ENCODE measurements at regions not wholly inside any gene's neighbourhood (a gene's known extent, or its start where the extent isn't known, plus 50 kb on each side); places are given as distances from the start of the nearest gene placed in this dataset.

DNA sequence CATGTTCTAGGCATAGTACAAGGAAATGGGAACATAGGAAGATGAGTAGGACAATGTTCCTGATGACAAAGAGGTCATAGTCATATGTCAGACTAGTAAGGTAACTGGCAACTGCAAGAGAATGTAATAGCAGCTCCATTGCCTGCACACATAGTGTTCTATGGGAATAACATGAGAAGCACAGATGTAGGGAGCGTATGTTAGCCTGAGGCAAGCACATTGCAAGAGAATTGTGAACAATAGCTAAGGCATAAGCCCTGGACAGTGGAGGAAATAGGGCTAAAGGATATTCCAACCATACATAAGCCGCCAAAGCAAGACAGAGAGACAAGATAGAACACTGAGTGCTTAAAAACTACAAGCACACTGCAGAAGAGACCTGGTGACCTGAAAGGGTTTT, 1017.0 kb upstream of the TENM4 start:
- no peak for ATAC-seq
- no peak for TF ChIP-seq ARNTL (CRISPR knock-in tag; IDR thresholded peaks at IDR 0.05; ENCODE audit: borderline replicate concordance, low read depth)
- TF ChIP-seq ZFP3 (CRISPR knock-in tag; IDR thresholded peaks at IDR 0.05) = no peak
- no peak for TF ChIP-seq CSDC2 (CRISPR knock-in tag; IDR thresholded peaks at IDR 0.05)
- no peak for TF ChIP-seq ZFP30 (CRISPR knock-in tag; IDR thresholded peaks at IDR 0.05)
- TF ChIP-seq SNAI2 (CRISPR knock-in tag; IDR thresholded peaks at IDR 0.05) = no peak
- TF ChIP-seq, protein P1, sequence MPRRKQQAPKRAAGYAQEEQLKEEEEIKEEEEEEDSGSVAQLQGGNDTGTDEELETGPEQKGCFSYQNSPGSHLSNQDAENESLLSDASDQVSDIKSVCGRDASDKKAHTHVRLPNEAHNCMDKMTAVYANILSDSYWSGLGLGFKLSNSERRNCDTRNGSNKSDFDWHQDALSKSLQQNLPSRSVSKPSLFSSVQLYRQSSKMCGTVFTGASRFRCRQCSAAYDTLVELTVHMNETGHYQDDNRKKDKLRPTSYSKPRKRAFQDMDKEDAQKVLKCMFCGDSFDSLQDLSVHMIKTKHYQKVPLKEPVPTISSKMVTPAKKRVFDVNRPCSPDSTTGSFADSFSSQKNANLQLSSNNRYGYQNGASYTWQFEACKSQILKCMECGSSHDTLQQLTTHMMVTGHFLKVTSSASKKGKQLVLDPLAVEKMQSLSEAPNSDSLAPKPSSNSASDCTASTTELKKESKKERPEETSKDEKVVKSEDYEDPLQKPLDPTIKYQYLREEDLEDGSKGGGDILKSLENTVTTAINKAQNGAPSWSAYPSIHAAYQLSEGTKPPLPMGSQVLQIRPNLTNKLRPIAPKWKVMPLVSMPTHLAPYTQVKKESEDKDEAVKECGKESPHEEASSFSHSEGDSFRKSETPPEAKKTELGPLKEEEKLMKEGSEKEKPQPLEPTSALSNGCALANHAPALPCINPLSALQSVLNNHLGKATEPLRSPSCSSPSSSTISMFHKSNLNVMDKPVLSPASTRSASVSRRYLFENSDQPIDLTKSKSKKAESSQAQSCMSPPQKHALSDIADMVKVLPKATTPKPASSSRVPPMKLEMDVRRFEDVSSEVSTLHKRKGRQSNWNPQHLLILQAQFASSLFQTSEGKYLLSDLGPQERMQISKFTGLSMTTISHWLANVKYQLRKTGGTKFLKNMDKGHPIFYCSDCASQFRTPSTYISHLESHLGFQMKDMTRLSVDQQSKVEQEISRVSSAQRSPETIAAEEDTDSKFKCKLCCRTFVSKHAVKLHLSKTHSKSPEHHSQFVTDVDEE (CRISPR knock-in tag; IDR thresholded peaks at IDR 0.05) = no peak
- TF ChIP-seq ZNF565 (CRISPR knock-in tag; conservative IDR thresholded peaks at IDR 0.05; ENCODE audit: low read depth) = no peak
- no peak for TF ChIP-seq ZC3H10 (CRISPR knock-in tag; IDR thresholded peaks at IDR 0.05)

DNA sequence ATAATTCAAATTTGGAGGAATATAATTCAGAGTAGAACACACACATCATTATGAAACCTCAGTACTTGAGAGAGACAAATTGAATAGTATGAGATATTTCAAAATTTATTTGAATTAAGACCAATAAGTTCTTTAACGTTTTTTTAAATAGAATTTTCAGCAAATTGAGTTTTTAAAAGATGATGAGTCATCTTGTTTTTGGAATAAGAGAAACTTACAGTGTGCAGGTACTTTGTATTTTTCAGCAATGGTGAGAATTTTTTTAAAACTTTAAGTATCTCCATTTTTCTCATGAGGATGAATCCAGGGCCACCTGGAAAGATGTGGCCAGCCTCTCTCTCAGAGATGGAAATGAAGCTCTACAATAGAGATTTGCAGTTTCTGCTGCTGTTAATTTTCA, 1015.0 kb upstream of the TENM4 start:
- ATAC-seq = no peak

More for the DNA sequence above, 1015.0 kb upstream of the TENM4 start:
- TF ChIP-seq, protein P2, sequence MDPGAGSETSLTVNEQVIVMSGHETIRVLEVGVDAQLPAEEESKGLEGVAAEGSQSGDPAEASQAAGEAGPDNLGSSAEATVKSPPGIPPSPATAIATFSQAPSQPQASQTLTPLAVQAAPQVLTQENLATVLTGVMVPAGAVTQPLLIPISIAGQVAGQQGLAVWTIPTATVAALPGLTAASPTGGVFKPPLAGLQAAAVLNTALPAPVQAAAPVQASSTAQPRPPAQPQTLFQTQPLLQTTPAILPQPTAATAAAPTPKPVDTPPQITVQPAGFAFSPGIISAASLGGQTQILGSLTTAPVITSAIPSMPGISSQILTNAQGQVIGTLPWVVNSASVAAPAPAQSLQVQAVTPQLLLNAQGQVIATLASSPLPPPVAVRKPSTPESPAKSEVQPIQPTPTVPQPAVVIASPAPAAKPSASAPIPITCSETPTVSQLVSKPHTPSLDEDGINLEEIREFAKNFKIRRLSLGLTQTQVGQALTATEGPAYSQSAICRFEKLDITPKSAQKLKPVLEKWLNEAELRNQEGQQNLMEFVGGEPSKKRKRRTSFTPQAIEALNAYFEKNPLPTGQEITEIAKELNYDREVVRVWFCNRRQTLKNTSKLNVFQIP (CRISPR knock-in tag; IDR thresholded peaks at IDR 0.05; ENCODE audit: borderline replicate concordance, low read depth) = no peak
- TF ChIP-seq ZC3H10 (CRISPR knock-in tag; IDR thresholded peaks at IDR 0.05) = no peak
- TF ChIP-seq RARB (CRISPR knock-in tag; IDR thresholded peaks at IDR 0.05) = no peak
- no peak for TF ChIP-seq TCF4 (CRISPR knock-in tag; IDR thresholded peaks at IDR 0.05; ENCODE audit: borderline replicate concordance)
- no peak for TF ChIP-seq BACH2 (CRISPR knock-in tag; IDR thresholded peaks at IDR 0.05; ENCODE audit: borderline replicate concordance)
- TF ChIP-seq TOX (CRISPR knock-in tag; IDR thresholded peaks at IDR 0.05; ENCODE audit: borderline replicate concordance) = no peak
- TF ChIP-seq OSR1 (CRISPR knock-in tag; IDR thresholded peaks at IDR 0.05) = no peak
- no peak for TF ChIP-seq SNAI2 (CRISPR knock-in tag; IDR thresholded peaks at IDR 0.05)
- TF ChIP-seq ESRRG (CRISPR knock-in tag; IDR thresholded peaks at IDR 0.05) = no peak
- no peak for TF ChIP-seq PPARA (CRISPR knock-in tag; IDR thresholded peaks at IDR 0.05; ENCODE audit: borderline replicate concordance)
- TF ChIP-seq, protein P3, sequence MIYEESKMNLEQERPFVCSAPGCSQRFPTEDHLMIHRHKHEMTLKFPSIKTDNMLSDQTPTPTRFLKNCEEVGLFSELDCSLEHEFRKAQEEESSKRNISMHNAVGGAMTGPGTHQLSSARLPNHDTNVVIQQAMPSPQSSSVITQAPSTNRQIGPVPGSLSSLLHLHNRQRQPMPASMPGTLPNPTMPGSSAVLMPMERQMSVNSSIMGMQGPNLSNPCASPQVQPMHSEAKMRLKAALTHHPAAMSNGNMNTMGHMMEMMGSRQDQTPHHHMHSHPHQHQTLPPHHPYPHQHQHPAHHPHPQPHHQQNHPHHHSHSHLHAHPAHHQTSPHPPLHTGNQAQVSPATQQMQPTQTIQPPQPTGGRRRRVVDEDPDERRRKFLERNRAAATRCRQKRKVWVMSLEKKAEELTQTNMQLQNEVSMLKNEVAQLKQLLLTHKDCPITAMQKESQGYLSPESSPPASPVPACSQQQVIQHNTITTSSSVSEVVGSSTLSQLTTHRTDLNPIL (CRISPR knock-in tag; IDR thresholded peaks at IDR 0.05; ENCODE audit: low read depth) = no peak
- no peak for TF ChIP-seq CSDC2 (CRISPR knock-in tag; IDR thresholded peaks at IDR 0.05)
- no peak for TF ChIP-seq GLIS3 (CRISPR knock-in tag; IDR thresholded peaks at IDR 0.05)
- no peak for TF ChIP-seq ARNTL (CRISPR knock-in tag; IDR thresholded peaks at IDR 0.05; ENCODE audit: borderline replicate concordance, low read depth)
- no peak for TF ChIP-seq CSRNP3 (CRISPR knock-in tag; IDR thresholded peaks at IDR 0.05)
- TF ChIP-seq ZFP30 (CRISPR knock-in tag; IDR thresholded peaks at IDR 0.05) = no peak
- TF ChIP-seq, protein P1 (CRISPR knock-in tag; IDR thresholded peaks at IDR 0.05) = no peak

Data from SK-N-SH treated with all-trans-retinoic acid at 6 μM for 48 hours (cell line).